ENCODE measurements at regions not wholly inside any gene's neighbourhood (a gene's known extent, or its start where the extent isn't known, plus 50 kb on each side); places are given as distances from the start of the nearest gene placed in this dataset.

DNA sequence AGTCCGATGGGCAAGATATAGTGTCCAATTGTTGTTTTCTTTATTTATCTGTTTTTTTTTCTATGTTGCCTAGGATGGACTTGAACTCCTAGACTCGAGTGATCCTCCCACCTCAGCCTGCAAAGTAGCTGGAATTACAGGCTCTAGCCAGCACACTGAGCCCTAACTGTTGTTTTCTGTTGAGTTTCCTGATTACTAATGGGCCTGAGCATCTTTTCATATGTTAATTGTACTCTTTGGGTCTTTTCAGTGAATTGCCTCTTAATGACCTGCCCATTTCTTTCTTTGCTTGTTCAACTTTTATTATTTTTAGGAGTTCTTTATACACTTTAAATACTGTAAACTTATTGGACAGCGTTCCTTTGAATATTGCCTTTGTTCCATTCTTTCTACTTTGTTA lies 213.0 kb downstream of the HS3ST3B1 start:
- no peak for ATAC-seq
- Histone ChIP-seq H3K27ac (ENCODE audit: low read depth, low read length) (no peak overlapping the region), H3K9me3 (ENCODE audit: control insufficient read depth in 1 of 2, insufficient read depth in 1 of 2, low read depth in 1 of 2, low read length in 2 of 2) (peaks cover 0 to 7% of the 10 kb centered on the region in 2 experiments; a peak in 1 of 4 replicates), H3K27me3 (ENCODE audit: insufficient read depth, low read length) (no peaks in the 10 kb centered on the region), H3K4me2 (ENCODE audit: low read length) (no peak overlapping the region), H3K79me2 (ENCODE audit: insufficient read depth, low read length) (no peaks in the 10 kb centered on the region), H3K4me3 (replicated peaks in 1 of 2; ENCODE audit: low read depth in 1 of 2, low read length in 2 of 2) (no peak overlapping the region), H4K20me1 (ENCODE audit: insufficient read depth) (no peaks in the 10 kb centered on the region), H3K36me3 (ENCODE audit: control insufficient read depth in 1 of 2, insufficient read depth in 2 of 2, low read length in 2 of 2) (no peaks in the 10 kb centered on the region), H2AFZ (ENCODE audit: low read depth, low read length, poor library complexity, severe bottlenecking) (no peak overlapping the region), H3K9me2 (ENCODE audit: insufficient read depth) (no peaks in the 10 kb centered on the region), H3K9ac (ENCODE audit: low read length) (no peak overlapping the region), H3K4me1 (ENCODE audit: control insufficient read depth in 1 of 2, insufficient read depth in 2 of 2, low read length in 2 of 2) (no peaks in the 10 kb centered on the region)
- DNase-seq (ENCODE audit: low read depth, low spot score) = no peak
- intact Hi-C loops (cut with micrococcal nuclease) = no loop called here
- CTCF ChIA-PET = no interaction called here
- TF ChIP-seq EZH2phosphoT487 (IDR thresholded peaks at IDR 0.05; ENCODE audit: borderline replicate concordance) = no peak
- TF ChIP-seq POLR2A (IDR thresholded peaks at IDR 0.05; ENCODE audit: borderline replicate concordance, extremely low read depth, insufficient read depth, insufficient read length) = no peak
- TF ChIP-seq, protein P1, sequence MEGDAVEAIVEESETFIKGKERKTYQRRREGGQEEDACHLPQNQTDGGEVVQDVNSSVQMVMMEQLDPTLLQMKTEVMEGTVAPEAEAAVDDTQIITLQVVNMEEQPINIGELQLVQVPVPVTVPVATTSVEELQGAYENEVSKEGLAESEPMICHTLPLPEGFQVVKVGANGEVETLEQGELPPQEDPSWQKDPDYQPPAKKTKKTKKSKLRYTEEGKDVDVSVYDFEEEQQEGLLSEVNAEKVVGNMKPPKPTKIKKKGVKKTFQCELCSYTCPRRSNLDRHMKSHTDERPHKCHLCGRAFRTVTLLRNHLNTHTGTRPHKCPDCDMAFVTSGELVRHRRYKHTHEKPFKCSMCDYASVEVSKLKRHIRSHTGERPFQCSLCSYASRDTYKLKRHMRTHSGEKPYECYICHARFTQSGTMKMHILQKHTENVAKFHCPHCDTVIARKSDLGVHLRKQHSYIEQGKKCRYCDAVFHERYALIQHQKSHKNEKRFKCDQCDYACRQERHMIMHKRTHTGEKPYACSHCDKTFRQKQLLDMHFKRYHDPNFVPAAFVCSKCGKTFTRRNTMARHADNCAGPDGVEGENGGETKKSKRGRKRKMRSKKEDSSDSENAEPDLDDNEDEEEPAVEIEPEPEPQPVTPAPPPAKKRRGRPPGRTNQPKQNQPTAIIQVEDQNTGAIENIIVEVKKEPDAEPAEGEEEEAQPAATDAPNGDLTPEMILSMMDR (IDR thresholded peaks at IDR 0.05 in 2 of 3, conservative IDR thresholded peaks at IDR 0.05 in 1 of 3; ENCODE audit: borderline replicate concordance in 1 of 3, insufficient read depth in 1 of 3, low read depth in 2 of 3, low read length in 2 of 3) = no peak
- no peak for TF ChIP-seq CEBPB (IDR thresholded peaks at IDR 0.05; ENCODE audit: low read depth)
- no peak for TF ChIP-seq SRF (IDR thresholded peaks at IDR 0.05; ENCODE audit: low read depth)
- TF ChIP-seq, protein P2, sequence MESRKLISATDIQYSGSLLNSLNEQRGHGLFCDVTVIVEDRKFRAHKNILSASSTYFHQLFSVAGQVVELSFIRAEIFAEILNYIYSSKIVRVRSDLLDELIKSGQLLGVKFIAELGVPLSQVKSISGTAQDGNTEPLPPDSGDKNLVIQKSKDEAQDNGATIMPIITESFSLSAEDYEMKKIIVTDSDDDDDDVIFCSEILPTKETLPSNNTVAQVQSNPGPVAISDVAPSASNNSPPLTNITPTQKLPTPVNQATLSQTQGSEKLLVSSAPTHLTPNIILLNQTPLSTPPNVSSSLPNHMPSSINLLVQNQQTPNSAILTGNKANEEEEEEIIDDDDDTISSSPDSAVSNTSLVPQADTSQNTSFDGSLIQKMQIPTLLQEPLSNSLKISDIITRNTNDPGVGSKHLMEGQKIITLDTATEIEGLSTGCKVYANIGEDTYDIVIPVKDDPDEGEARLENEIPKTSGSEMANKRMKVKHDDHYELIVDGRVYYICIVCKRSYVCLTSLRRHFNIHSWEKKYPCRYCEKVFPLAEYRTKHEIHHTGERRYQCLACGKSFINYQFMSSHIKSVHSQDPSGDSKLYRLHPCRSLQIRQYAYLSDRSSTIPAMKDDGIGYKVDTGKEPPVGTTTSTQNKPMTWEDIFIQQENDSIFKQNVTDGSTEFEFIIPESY (IDR thresholded peaks at IDR 0.05; ENCODE audit: extremely low read depth, insufficient replicate concordance, low read length) = no peak
- no peak for TF ChIP-seq TCF7L2 (IDR thresholded peaks at IDR 0.05; ENCODE audit: borderline replicate concordance, extremely low read depth, insufficient read depth, insufficient read length)
- no peak for TF ChIP-seq ZFX (IDR thresholded peaks at IDR 0.05)
- no peak for TF ChIP-seq POLR2AphosphoS5 (IDR thresholded peaks at IDR 0.05; ENCODE audit: low read depth, low read length)
- no peak for TF ChIP-seq YY1 (IDR thresholded peaks at IDR 0.05; ENCODE audit: extremely low read depth, insufficient replicate concordance, low read depth, low read length)
- TF ChIP-seq SP1 (IDR thresholded peaks at IDR 0.05; ENCODE audit: low read depth) = no peak
- RAD21 ChIA-PET (ENCODE audit: low non-redundant PET in 1 of 2, low total read pairs in 2 of 2, uncharacterized antibody in 2 of 2, unreplicated experiment in 2 of 2) = no interaction called here
- BruUV-seq (replicated peaks) = no TSS peak
- POLR2A ChIA-PET = no interaction called here
